OCI-LY1 (cell line): ENCODE measurements at regions not wholly inside any gene's neighbourhood (a gene's known extent, or its start where the extent isn't known, plus 50 kb on each side); places are given as distances from the start of the nearest gene placed in this dataset.

ENCODE experiments used
- H2AFZ ChIP-seq: fragments of 200-600 bp; sonication (generic), shearing (Covaris generic); 2 replicates; pipeline ENCODE4 v1.6.0; 2014; ENCODE audit warnings: antibody characterized with exemption, mild to moderate bottlenecking, low read length
- H3F3A ChIP-seq: fragments of 200-600 bp; sonication (generic), shearing (Covaris generic); 2 replicates; pipeline ENCODE4 v1.6.0; 2014; ENCODE audit warnings: mild to moderate bottlenecking, antibody characterized with exemption, low read length, moderate library complexity; ENCODE audit not compliant: insufficient read depth
- H3K27ac ChIP-seq: fragments of 200-600 bp; sonication (generic); 2 replicates; pipeline ENCODE4 v1.5.1; 2014; ENCODE audit warnings: low read length, mixed run types, mild to moderate bottlenecking, low read depth; ENCODE audit not compliant: poor library complexity, severe bottlenecking
- H3K27me3 ChIP-seq: fragments of 200-600 bp; sonication (generic); 2 replicates; pipeline ENCODE4 v1.6.0; 2014; ENCODE audit warnings: antibody characterized with exemption, mild to moderate bottlenecking, low read length, moderate library complexity; ENCODE audit not compliant: insufficient read depth
- H3K36me3 ChIP-seq: fragments of 200-600 bp; sonication (generic); 2 replicates; pipeline ENCODE4 v1.6.1; 2014; ENCODE audit warnings: mild to moderate bottlenecking, antibody characterized with exemption, low read length, moderate library complexity, mixed read lengths; ENCODE audit not compliant: insufficient read depth
- H3K4me1 ChIP-seq: fragments of 200-600 bp; sonication (generic); 2 replicates; pipeline ENCODE4 v1.5.1; 2014; ENCODE audit warnings: mild to moderate bottlenecking, low read length, moderate library complexity; ENCODE audit not compliant: insufficient read depth, severe bottlenecking
- H3K4me2 ChIP-seq: fragments of 200-600 bp; sonication (generic), shearing (Covaris generic); 2 replicates; pipeline ENCODE4 v1.6.1; 2014; ENCODE audit warnings: low read length
- H3K4me3 ChIP-seq: fragments of 200-600 bp; sonication (generic); 2 replicates; pipeline ENCODE4 v1.5.1; 2014; ENCODE audit warnings: low read length, low read depth, mild to moderate bottlenecking, mixed read lengths; ENCODE audit not compliant: poor library complexity, severe bottlenecking
- H3K79me2 ChIP-seq: fragments of 200-600 bp; shearing (Covaris generic); 2 replicates; pipeline ENCODE4 v1.6.1; 2016; ENCODE audit warnings: mixed run types, low read length, mixed read lengths; ENCODE audit not compliant: insufficient read depth
- H3K9ac ChIP-seq: fragments of 200-600 bp; sonication (generic), shearing (Covaris generic); 2 replicates; pipeline ENCODE4 v1.6.1; 2014; ENCODE audit warnings: mild to moderate bottlenecking, low read length, mixed read lengths
- H3K9me2 ChIP-seq: fragments of 200-600 bp; sonication (generic), shearing (Covaris generic); 2 replicates; pipeline ENCODE4 v1.6.1; 2014; ENCODE audit warnings: low read depth, mild to moderate bottlenecking, low read length, mixed read lengths
- H3K9me3 ChIP-seq: fragments of 200-600 bp; shearing (Covaris generic); 2 replicates; pipeline ENCODE4 v1.6.1; 2014; ENCODE audit warnings: low read length, mixed read lengths
- H4K20me1 ChIP-seq: fragments of 200-600 bp; sonication (generic), shearing (Covaris generic); 2 replicates; pipeline ENCODE4 v1.6.0; 2016; ENCODE audit warnings: mild to moderate bottlenecking, low read length; ENCODE audit not compliant: insufficient read depth
- CTCF ChIP-seq: fragments of 200-600 bp; sonication (generic), shearing (Covaris generic); IDR thresholded peaks from 2 replicates; pipeline ENCODE4 v1.5.1; 2017; ENCODE audit warnings: mild to moderate bottlenecking, antibody characterized with exemption, low read length, moderate library complexity, mixed read lengths
- EZH2 ChIP-seq: fragments of 200-600 bp; sonication (generic), shearing (Covaris generic); IDR thresholded peaks from 2 replicates; pipeline ENCODE4 v1.8.0; 2017; ENCODE audit warnings: borderline replicate concordance, mixed run types, mild to moderate bottlenecking, antibody characterized with exemption, low read length, moderate library complexity, mixed read lengths

GRCh38 chr4:17096692-17097091 lies 198.2 kb upstream of the LDB2 start:
- Histone ChIP-seq H3K4me3 (no peak overlapping the region), H2AFZ (no peak overlapping the region), H3K9ac (no peak overlapping the region), H3K4me1 (no peaks in the 10 kb centered on the region), H3K36me3 (no peaks in the 10 kb centered on the region), H3K9me3 (no peaks in the 10 kb centered on the region), H3K4me2 (no peak overlapping the region), H3K27me3 (no peaks in the 10 kb centered on the region), H3K9me2 (no peaks in the 10 kb centered on the region), H3K27ac (no peak overlapping the region), H4K20me1 (no peaks in the 10 kb centered on the region), H3F3A (no peaks in the 10 kb centered on the region), H3K79me2 (no peaks in the 10 kb centered on the region)
- no peak for TF ChIP-seq CTCF
- TF ChIP-seq EZH2, result no peak

- Histone ChIP-seq H3K4me3 (no peak overlapping the region), H3K4me2 (no peak overlapping the region), H4K20me1 (no peaks in the 10 kb centered on the region), H3K9me2 (no peaks in the 10 kb centered on the region), H3K79me2 (no peaks in the 10 kb centered on the region), H3K9me3 (no peaks in the 10 kb centered on the region), H3F3A (no peaks in the 10 kb centered on the region), H3K27me3 (no peaks in the 10 kb centered on the region), H3K9ac (no peak overlapping the region), H3K36me3 (no peaks in the 10 kb centered on the region), H3K27ac (no peak overlapping the region), H2AFZ (no peak overlapping the region), H3K4me1 (no peaks in the 10 kb centered on the region)
- TF ChIP-seq EZH2, result no peak
- TF ChIP-seq CTCF, result no peak
Measured at GRCh38 chr4:17095771-17096170, 197.3 kb upstream of the LDB2 start.

- no peaks in the 10 kb centered on the region for H3K36me3 ChIP-seq
- H3K27me3 ChIP-seq, result no peaks in the 10 kb centered on the region
- no peaks in the 10 kb centered on the region for H3K4me1 ChIP-seq
- H3K27ac ChIP-seq, result no peak overlapping the region
- H3K9me2 ChIP-seq, result no peaks in the 10 kb centered on the region
- H3F3A ChIP-seq, result no peaks in the 10 kb centered on the region
- no peak overlapping the region for H3K9ac ChIP-seq
- no peaks in the 10 kb centered on the region for H3K79me2 ChIP-seq
- no peak overlapping the region for H3K4me2 ChIP-seq
- H2AFZ ChIP-seq, result no peak overlapping the region
- no peak overlapping the region for H3K4me3 ChIP-seq
- no peak for TF ChIP-seq EZH2
- TF ChIP-seq CTCF, result no peak
- H4K20me1 ChIP-seq, result no peaks in the 10 kb centered on the region
- no peaks in the 10 kb centered on the region for H3K9me3 ChIP-seq
Measured at GRCh38 chr4:17094876-17095210, 196.4 kb upstream of the LDB2 start.
